OCI-LY1 (cell line): ENCODE measurements at regions not wholly inside any gene's neighbourhood (a gene's known extent, or its start where the extent isn't known, plus 50 kb on each side); places are given as distances from the start of the nearest gene placed in this dataset.

Experiments
- H2AFZ ChIP-seq: fragments of 200-600 bp; sonication (generic), shearing (Covaris generic); 2 replicates; pipeline ENCODE4 v1.6.0; 2014; ENCODE audit warnings: antibody characterized with exemption, mild to moderate bottlenecking, low read length
- H3F3A ChIP-seq: fragments of 200-600 bp; sonication (generic), shearing (Covaris generic); 2 replicates; pipeline ENCODE4 v1.6.0; 2014; ENCODE audit warnings: mild to moderate bottlenecking, antibody characterized with exemption, low read length, moderate library complexity; ENCODE audit not compliant: insufficient read depth
- H3K27ac ChIP-seq: fragments of 200-600 bp; sonication (generic); 2 replicates; pipeline ENCODE4 v1.5.1; 2014; ENCODE audit warnings: low read length, mixed run types, mild to moderate bottlenecking, low read depth; ENCODE audit not compliant: poor library complexity, severe bottlenecking
- H3K27me3 ChIP-seq: fragments of 200-600 bp; sonication (generic); 2 replicates; pipeline ENCODE4 v1.6.0; 2014; ENCODE audit warnings: antibody characterized with exemption, mild to moderate bottlenecking, low read length, moderate library complexity; ENCODE audit not compliant: insufficient read depth
- H3K36me3 ChIP-seq: fragments of 200-600 bp; sonication (generic); 2 replicates; pipeline ENCODE4 v1.6.1; 2014; ENCODE audit warnings: mild to moderate bottlenecking, antibody characterized with exemption, low read length, moderate library complexity, mixed read lengths; ENCODE audit not compliant: insufficient read depth
- H3K4me1 ChIP-seq: fragments of 200-600 bp; sonication (generic); 2 replicates; pipeline ENCODE4 v1.5.1; 2014; ENCODE audit warnings: mild to moderate bottlenecking, low read length, moderate library complexity; ENCODE audit not compliant: insufficient read depth, severe bottlenecking
- H3K4me2 ChIP-seq: fragments of 200-600 bp; sonication (generic), shearing (Covaris generic); 2 replicates; pipeline ENCODE4 v1.6.1; 2014; ENCODE audit warnings: low read length
- H3K4me3 ChIP-seq: fragments of 200-600 bp; sonication (generic); 2 replicates; pipeline ENCODE4 v1.5.1; 2014; ENCODE audit warnings: low read length, low read depth, mild to moderate bottlenecking, mixed read lengths; ENCODE audit not compliant: poor library complexity, severe bottlenecking
- H3K79me2 ChIP-seq: fragments of 200-600 bp; shearing (Covaris generic); 2 replicates; pipeline ENCODE4 v1.6.1; 2016; ENCODE audit warnings: mixed run types, low read length, mixed read lengths; ENCODE audit not compliant: insufficient read depth
- H3K9ac ChIP-seq: fragments of 200-600 bp; sonication (generic), shearing (Covaris generic); 2 replicates; pipeline ENCODE4 v1.6.1; 2014; ENCODE audit warnings: mild to moderate bottlenecking, low read length, mixed read lengths
- H3K9me2 ChIP-seq: fragments of 200-600 bp; sonication (generic), shearing (Covaris generic); 2 replicates; pipeline ENCODE4 v1.6.1; 2014; ENCODE audit warnings: low read depth, mild to moderate bottlenecking, low read length, mixed read lengths
- H3K9me3 ChIP-seq: fragments of 200-600 bp; shearing (Covaris generic); 2 replicates; pipeline ENCODE4 v1.6.1; 2014; ENCODE audit warnings: low read length, mixed read lengths
- H4K20me1 ChIP-seq: fragments of 200-600 bp; sonication (generic), shearing (Covaris generic); 2 replicates; pipeline ENCODE4 v1.6.0; 2016; ENCODE audit warnings: mild to moderate bottlenecking, low read length; ENCODE audit not compliant: insufficient read depth
- CTCF ChIP-seq: fragments of 200-600 bp; sonication (generic), shearing (Covaris generic); IDR thresholded peaks from 2 replicates; pipeline ENCODE4 v1.5.1; 2017; ENCODE audit warnings: mild to moderate bottlenecking, antibody characterized with exemption, low read length, moderate library complexity, mixed read lengths
- EZH2 ChIP-seq: fragments of 200-600 bp; sonication (generic), shearing (Covaris generic); IDR thresholded peaks from 2 replicates; pipeline ENCODE4 v1.8.0; 2017; ENCODE audit warnings: borderline replicate concordance, mixed run types, mild to moderate bottlenecking, antibody characterized with exemption, low read length, moderate library complexity, mixed read lengths

- H3K79me2 ChIP-seq: no peaks in the 10 kb centered on the region
- H4K20me1 ChIP-seq: no peaks in the 10 kb centered on the region
- H3K27me3 ChIP-seq: no peaks in the 10 kb centered on the region
- H3K9ac ChIP-seq: no peak overlapping the region
- H3K9me3 ChIP-seq: no peaks in the 10 kb centered on the region
- H3K4me1 ChIP-seq: no peaks in the 10 kb centered on the region
- no peaks in the 10 kb centered on the region for H3K9me2 ChIP-seq
- H3K4me3 ChIP-seq: no peak overlapping the region
- no peak overlapping the region for H2AFZ ChIP-seq
- no peaks in the 10 kb centered on the region for H3K36me3 ChIP-seq
- no peak for TF ChIP-seq EZH2
- no peak for TF ChIP-seq CTCF
- no peak overlapping the region for H3K4me2 ChIP-seq
- H3K27ac ChIP-seq: no peak overlapping the region
- H3F3A ChIP-seq: no peaks in the 10 kb centered on the region
Measured at GRCh38 chr9:87310827-87311523, 186.7 kb upstream of the DAPK1 start.

- H3K9me2 ChIP-seq: no peaks in the 10 kb centered on the region
- no peak overlapping the region for H2AFZ ChIP-seq
- H3K4me2 ChIP-seq: no peak overlapping the region
- no peaks in the 10 kb centered on the region for H3F3A ChIP-seq
- no peaks in the 10 kb centered on the region for H3K27me3 ChIP-seq
- H3K36me3 ChIP-seq: no peaks in the 10 kb centered on the region
- H3K79me2 ChIP-seq: no peaks in the 10 kb centered on the region
- no peak overlapping the region for H3K4me3 ChIP-seq
- no peaks in the 10 kb centered on the region for H3K9me3 ChIP-seq
- no peak for TF ChIP-seq EZH2
- TF ChIP-seq CTCF: no peak
- H3K9ac ChIP-seq: no peak overlapping the region
- H4K20me1 ChIP-seq: no peaks in the 10 kb centered on the region
- no peaks in the 10 kb centered on the region for H3K4me1 ChIP-seq
- no peak overlapping the region for H3K27ac ChIP-seq
Measured at GRCh38 chr9:87319656-87320055, 178.0 kb upstream of the DAPK1 start.

GRCh38 chr9:87320146-87320884, 177.4 kb upstream of the DAPK1 start:
- Histone ChIP-seq H3K9me2 (no peaks in the 10 kb centered on the region), H3K4me1 (no peaks in the 10 kb centered on the region), H3K27me3 (no peaks in the 10 kb centered on the region), H3K79me2 (no peaks in the 10 kb centered on the region), H3F3A (no peaks in the 10 kb centered on the region), H3K36me3 (no peaks in the 10 kb centered on the region), H3K9ac (no peak overlapping the region), H3K4me3 (no peak overlapping the region), H3K9me3 (no peaks in the 10 kb centered on the region), H4K20me1 (no peaks in the 10 kb centered on the region), H2AFZ (no peak overlapping the region), H3K4me2 (no peak overlapping the region), H3K27ac (no peak overlapping the region)
- TF ChIP-seq CTCF (no peak), EZH2 (no peak)
